H9 (cell line): ENCODE measurements at regions not wholly inside any gene's neighbourhood (a gene's known extent, or its start where the extent isn't known, plus 50 kb on each side); places are given as distances from the start of the nearest gene placed in this dataset.

Experiments used
- DNase-seq: peaks from one replicate; pipeline ENCODE4 v3.0.0-alpha.2; 2017
- H2AFZ ChIP-seq: one replicate; pipeline ENCODE4 v1.6.1; 2013; ENCODE audit warnings: mild to moderate bottlenecking, low read length, control low read depth, moderate library complexity
- H2AK5ac ChIP-seq: 2 replicates; pipeline ENCODE4 v1.6.1; 2013; ENCODE audit warnings: low read length, control low read depth, mixed read lengths; ENCODE audit not compliant: insufficient read length
- H2BK120ac ChIP-seq: one replicate; pipeline ENCODE4 v1.6.1; 2013; ENCODE audit warnings: low read depth, mild to moderate bottlenecking, low read length, control low read depth, inconsistent platforms; ENCODE audit not compliant: poor library complexity, severe bottlenecking
- H2BK12ac ChIP-seq: 2 replicates; pipeline ENCODE4 v1.6.1; 2013; ENCODE audit warnings: low read length, control low read depth, mixed read lengths, low read depth; ENCODE audit not compliant: insufficient read length
- H2BK15ac ChIP-seq: 2 replicates; pipeline ENCODE4 v1.6.1; 2013; ENCODE audit warnings: low read depth, low read length, control low read depth
- H2BK20ac ChIP-seq: one replicate; pipeline ENCODE4 v1.6.1; 2013; ENCODE audit warnings: low read depth, mild to moderate bottlenecking, low read length, control low read depth, inconsistent platforms; ENCODE audit not compliant: poor library complexity, severe bottlenecking
- H2BK5ac ChIP-seq: 2 replicates; pipeline ENCODE4 v1.6.1; 2013; ENCODE audit warnings: low read length, control low read depth, mixed read lengths; ENCODE audit not compliant: insufficient read length
- H3K14ac ChIP-seq: 2 replicates; pipeline ENCODE4 v1.6.1; 2013; ENCODE audit warnings: low read length, control low read depth; ENCODE audit not compliant: insufficient read depth
- H3K18ac ChIP-seq: 2 replicates; pipeline ENCODE4 v1.6.1; 2013; ENCODE audit warnings: low read depth, mild to moderate bottlenecking, mixed read lengths, low read length, control low read depth; ENCODE audit not compliant: insufficient read length
- H3K23ac ChIP-seq: 2 replicates; pipeline ENCODE4 v1.6.1; 2013; ENCODE audit warnings: low read length, control low read depth, mixed read lengths, low read depth; ENCODE audit not compliant: insufficient read length
- H3K23me2 ChIP-seq: 2 replicates; pipeline ENCODE4 v1.6.1; 2013; ENCODE audit warnings: low read depth, mild to moderate bottlenecking, mixed read lengths, low read length, control low read depth; ENCODE audit not compliant: insufficient read length, poor library complexity, severe bottlenecking
- H3K27ac ChIP-seq: 2 replicates; pipeline ENCODE4 v1.5.1; 2013; ENCODE audit warnings: low read length, control low read depth, mixed read lengths, low read depth; ENCODE audit not compliant: insufficient read length
- H3K27me3 ChIP-seq: 2 replicates; pipeline ENCODE4 v1.6.1; 2013; ENCODE audit warnings: low read length, control low read depth, inconsistent platforms; ENCODE audit not compliant: insufficient read depth
- H3K4ac ChIP-seq: 2 replicates; pipeline ENCODE4 v1.6.1; 2013; ENCODE audit warnings: low read depth, mild to moderate bottlenecking, control low read depth, inconsistent platforms, low read length, moderate library complexity
- H3K4me1 ChIP-seq: 2 replicates; pipeline ENCODE4 v1.6.1; 2013; ENCODE audit warnings: low read length, control low read depth, inconsistent platforms; ENCODE audit not compliant: insufficient read depth
- H3K4me2 ChIP-seq: 2 replicates; pipeline ENCODE4 v1.6.1; 2013; ENCODE audit warnings: low read length, control low read depth, mixed read lengths; ENCODE audit not compliant: insufficient read length, insufficient read depth
- H3K56ac ChIP-seq: 2 replicates; pipeline ENCODE4 v1.6.1; 2013; ENCODE audit warnings: low read depth, mild to moderate bottlenecking, mixed read lengths, low read length, control low read depth; ENCODE audit not compliant: insufficient read length
- H3K79me1 ChIP-seq: 2 replicates; pipeline ENCODE4 v1.6.1; 2013; ENCODE audit warnings: low read depth, mild to moderate bottlenecking, moderate library complexity, low read length, control low read depth, inconsistent platforms; ENCODE audit not compliant: insufficient read depth, poor library complexity, severe bottlenecking
- H3K79me2 ChIP-seq: 2 replicates; pipeline ENCODE4 v1.6.1; 2013; ENCODE audit warnings: low read length, control low read depth, inconsistent platforms; ENCODE audit not compliant: insufficient read depth
- H3K9ac ChIP-seq: 2 replicates; pipeline ENCODE4 v1.6.1; 2013; ENCODE audit warnings: low read length, control low read depth, mixed read lengths; ENCODE audit not compliant: insufficient read length; ENCODE audit errors: extremely low read depth
- H3K9me3 ChIP-seq: one replicate; pipeline ENCODE4 v1.6.1; 2013; ENCODE audit warnings: low read depth, low read length, inconsistent platforms; ENCODE audit not compliant: control insufficient read depth
- H3T11ph ChIP-seq: one replicate; pipeline ENCODE4 v1.6.1; 2013; ENCODE audit warnings: mild to moderate bottlenecking, low read length, control low read depth, inconsistent platforms
- H4K20me1 ChIP-seq: one replicate; pipeline ENCODE4 v1.6.1; 2013; ENCODE audit not compliant: control insufficient read depth, insufficient read length, insufficient read depth
- H4K5ac ChIP-seq: 2 replicates; pipeline ENCODE4 v1.6.1; 2013; ENCODE audit warnings: low read depth, mild to moderate bottlenecking, mixed read lengths, low read length, control low read depth; ENCODE audit not compliant: insufficient read length
- H4K8ac ChIP-seq: replicated peaks from 2 replicates; pipeline ENCODE4 v1.6.1; 2013; ENCODE audit warnings: low read length, control low read depth, mixed read lengths, low read depth; ENCODE audit not compliant: insufficient read length
- H4K91ac ChIP-seq: 2 replicates; pipeline ENCODE4 v1.6.1; 2013; ENCODE audit warnings: low read depth, mild to moderate bottlenecking, moderate library complexity, mixed read lengths, low read length, control low read depth; ENCODE audit not compliant: insufficient read length
- H3K27ac Mint-ChIP-seq, 3 experiments: 2 replicates in 2 of 3; 3 replicates in 1 of 3; pipeline ENCODE4 v1.8.0; 2020 to 2021; ENCODE audit warnings: mixed read lengths in 3 of 3, mild to moderate bottlenecking in 1 of 3, moderate library complexity in 1 of 3
- H3K27me3 Mint-ChIP-seq: 2 replicates; pipeline ENCODE4 v1.8.0; 2021; ENCODE audit warnings: low read depth, mild to moderate bottlenecking, moderate library complexity, mixed read lengths
- H3K36me3 Mint-ChIP-seq, 3 experiments: 2 replicates in 2 of 3; 3 replicates in 1 of 3; pipeline ENCODE4 v1.8.0; 2020 to 2021; ENCODE audit warnings: low read depth in 3 of 3, mixed read lengths in 3 of 3; ENCODE audit not compliant: insufficient read depth in 1 of 3
- H3K4me1 Mint-ChIP-seq, 2 experiments: 2 replicates each; pipeline ENCODE4 v1.8.0; 2020; ENCODE audit warnings: mixed read lengths in 2 of 2
- H3K4me3 Mint-ChIP-seq, 2 experiments: 2 replicates in 1 of 2; 3 replicates in 1 of 2; pipeline ENCODE4 v1.8.0; 2020 to 2021; ENCODE audit warnings: mild to moderate bottlenecking in 2 of 2, mixed read lengths in 2 of 2, moderate library complexity in 1 of 2
- H3K9me3 Mint-ChIP-seq, 2 experiments: 2 replicates in 1 of 2; 3 replicates in 1 of 2; pipeline ENCODE4 v1.8.0; 2020; ENCODE audit warnings: mild to moderate bottlenecking in 2 of 2, mixed read lengths in 2 of 2, moderate library complexity in 1 of 2
- WGBS: extraction: QIAGEN DNeasy Blood & Tissue Kit; methylation state at CpG from one replicate; pipeline ENCODE4 v1.1.7; 2013; ENCODE audit warnings: missing lambda C conversion rate, low lambda C conversion rate, mixed read lengths; ENCODE audit not compliant: insufficient read length; ENCODE audit errors: extremely low coverage; 5-methylcytosine and 5-hydroxymethylcytosine counted together
- TF ChIP-seq, protein P1 (sequence below): fragments of 200-600 bp; sonication (generic); conservative IDR thresholded peaks from 3 replicates; pipeline ENCODE4 v1.8.0; 2021; ENCODE audit warnings: antibody characterized with exemption, mild to moderate bottlenecking

DNA sequence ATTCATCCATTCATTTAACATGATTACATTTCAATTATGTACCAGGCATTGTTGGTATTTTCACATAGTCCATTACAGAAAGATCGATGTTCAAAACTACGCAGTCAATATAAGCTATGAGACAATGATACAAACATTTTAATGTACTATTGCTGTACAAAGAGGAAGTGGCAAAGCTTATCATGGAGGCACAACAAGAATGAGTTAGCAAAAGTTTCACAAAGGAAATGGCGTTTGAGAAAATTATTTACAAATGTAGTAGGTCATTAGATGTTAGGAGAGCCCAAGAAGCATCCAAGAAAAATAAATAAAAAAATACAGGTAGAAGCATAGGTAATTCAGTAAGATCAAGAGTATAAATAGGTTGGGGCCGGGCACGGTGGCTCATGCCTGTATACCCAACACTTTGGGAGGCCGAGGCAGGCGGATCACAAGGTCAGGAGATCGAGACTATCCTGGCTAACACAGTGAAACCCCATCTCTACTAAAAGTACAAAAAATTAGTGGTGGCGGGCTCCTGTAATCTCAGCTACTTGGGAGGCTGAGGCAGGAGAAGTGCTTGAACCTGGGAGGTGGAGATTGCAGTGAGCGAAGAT is 1730.8 kb upstream of the CELF4 start:
- Histone ChIP-seq H2BK5ac (no peak overlapping the region), H3K56ac (no peak overlapping the region), H3K79me1 (no peaks in the 10 kb centered on the region), H3K79me2 (no peaks in the 10 kb centered on the region), H2BK12ac (no peak overlapping the region), H3K4ac (no peak overlapping the region), H4K8ac (no peak overlapping the region), H3K18ac (no peak overlapping the region), H2AK5ac (no peak overlapping the region), H3K23me2 (no peaks in the 10 kb centered on the region), H3K9ac (no peak overlapping the region), H3K4me2 (no peak overlapping the region), H4K5ac (no peak overlapping the region), H3T11ph (no peak overlapping the region), H4K91ac (no peak overlapping the region), H2BK120ac (no peak overlapping the region), H3K23ac (no peak overlapping the region), H2BK20ac (no peak overlapping the region), H3K27me3 (no peaks in the 10 kb centered on the region), H2BK15ac (no peak overlapping the region), H2AFZ (no peak overlapping the region), H3K27ac (no peak overlapping the region), H3K4me1 (peaks cover 3% of the 10 kb centered on the region; the same call in 1 of the 2 replicates), H3K9me3 (no peaks in the 10 kb centered on the region), H3K14ac (no peak overlapping the region), H4K20me1 (no peaks in the 10 kb centered on the region)
- WGBS = no CpG with 5 or more reads among the region's 10 CpGs
- H3K27ac Mint-ChIP-seq = no peak overlapping the region
- H3K4me3 Mint-ChIP-seq = no peak overlapping the region
- H3K36me3 Mint-ChIP-seq = no peaks in the 10 kb centered on the region; a peak in 3 of 7 replicates
- H3K4me1 Mint-ChIP-seq = peaks cover 7 to 11% of the 10 kb centered on the region in 2 experiments
- no peaks in the 10 kb centered on the region; a peak in 1 of 5 replicates for H3K9me3 Mint-ChIP-seq
- TF ChIP-seq, protein P1, sequence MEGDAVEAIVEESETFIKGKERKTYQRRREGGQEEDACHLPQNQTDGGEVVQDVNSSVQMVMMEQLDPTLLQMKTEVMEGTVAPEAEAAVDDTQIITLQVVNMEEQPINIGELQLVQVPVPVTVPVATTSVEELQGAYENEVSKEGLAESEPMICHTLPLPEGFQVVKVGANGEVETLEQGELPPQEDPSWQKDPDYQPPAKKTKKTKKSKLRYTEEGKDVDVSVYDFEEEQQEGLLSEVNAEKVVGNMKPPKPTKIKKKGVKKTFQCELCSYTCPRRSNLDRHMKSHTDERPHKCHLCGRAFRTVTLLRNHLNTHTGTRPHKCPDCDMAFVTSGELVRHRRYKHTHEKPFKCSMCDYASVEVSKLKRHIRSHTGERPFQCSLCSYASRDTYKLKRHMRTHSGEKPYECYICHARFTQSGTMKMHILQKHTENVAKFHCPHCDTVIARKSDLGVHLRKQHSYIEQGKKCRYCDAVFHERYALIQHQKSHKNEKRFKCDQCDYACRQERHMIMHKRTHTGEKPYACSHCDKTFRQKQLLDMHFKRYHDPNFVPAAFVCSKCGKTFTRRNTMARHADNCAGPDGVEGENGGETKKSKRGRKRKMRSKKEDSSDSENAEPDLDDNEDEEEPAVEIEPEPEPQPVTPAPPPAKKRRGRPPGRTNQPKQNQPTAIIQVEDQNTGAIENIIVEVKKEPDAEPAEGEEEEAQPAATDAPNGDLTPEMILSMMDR = no peak
- no peaks in the 10 kb centered on the region for H3K27me3 Mint-ChIP-seq
- no peak for DNase-seq
